ENCODE measurements at regions not wholly inside any gene's neighbourhood (a gene's known extent, or its start where the extent isn't known, plus 50 kb on each side); places are given as distances from the start of the nearest gene placed in this dataset.
"Not testable (repeated sequence)": the region's sequence is repeated elsewhere in the genome, so short reads cannot be mapped to it uniquely, and the experiment has no call there.

GRCh38 chr4:153079857-153080391, 124.3 kb upstream of the TRIM2 start:
- DNase-seq: no peak

GRCh38 chr4:153081006-153081580, 123.2 kb upstream of the TRIM2 start:
- DNase-seq: no peak

GRCh38 chr4:153081693-153082092, 122.5 kb upstream of the TRIM2 start:
- no peak for DNase-seq

DNA sequence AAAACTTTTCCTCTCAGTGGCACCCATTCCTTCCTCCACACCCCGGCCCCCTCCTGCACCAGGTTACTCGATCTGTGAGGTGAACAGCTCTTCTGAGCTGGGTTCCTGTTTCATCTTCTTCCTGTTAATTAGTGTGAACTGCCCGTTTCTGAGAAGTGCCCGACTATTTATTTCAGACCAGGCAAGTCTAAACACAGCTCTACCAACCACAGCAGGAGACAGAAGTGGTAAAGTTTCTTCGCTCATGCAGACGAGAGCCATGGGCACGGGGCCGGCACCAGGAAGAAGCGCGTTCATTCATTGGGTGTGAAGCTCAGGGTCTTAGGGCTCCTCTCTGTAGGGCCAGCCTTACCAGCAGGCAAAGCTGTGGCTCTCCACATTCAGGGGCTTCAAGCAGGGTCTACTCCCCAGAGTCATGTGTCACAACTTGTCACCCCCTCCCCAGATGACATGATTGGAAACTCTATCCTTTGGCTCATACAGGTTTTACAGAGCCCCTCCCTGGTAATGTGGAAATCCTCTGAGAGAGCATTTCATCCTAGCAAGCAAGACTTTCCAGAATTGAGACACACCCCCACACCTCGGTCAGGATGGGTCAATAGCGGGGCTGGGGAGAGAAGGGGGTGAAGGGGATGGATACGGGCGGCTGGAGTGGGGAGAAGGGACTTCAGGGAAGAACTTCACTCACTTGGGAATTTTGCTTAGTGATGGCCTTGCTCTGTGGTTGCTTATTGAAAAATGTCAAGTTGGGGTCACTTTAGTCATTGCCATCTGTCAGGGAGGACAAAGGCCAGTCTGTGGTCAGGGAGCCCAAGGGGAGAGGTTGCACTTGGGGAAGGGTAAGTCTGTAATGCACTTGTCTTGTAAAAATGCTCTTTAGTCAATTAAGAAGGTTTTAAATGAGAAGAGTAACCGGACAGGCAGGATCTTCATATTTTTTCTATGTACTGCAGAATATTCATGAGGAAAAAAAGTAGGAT, 121.6 kb upstream of the TRIM2 start:
- DNase-seq: no peak

GRCh38 chr4:153083447-153083947, 120.7 kb upstream of the TRIM2 start:
- peak; percentile 84 for DNase-seq

- DNase-seq: no peak
Measured at GRCh38 chr4:153084224-153084979, 119.8 kb upstream of the TRIM2 start.

GRCh38 chr4:153084980-153085630, 119.1 kb upstream of the TRIM2 start:
- DNase-seq: peak; percentile 37

DNA sequence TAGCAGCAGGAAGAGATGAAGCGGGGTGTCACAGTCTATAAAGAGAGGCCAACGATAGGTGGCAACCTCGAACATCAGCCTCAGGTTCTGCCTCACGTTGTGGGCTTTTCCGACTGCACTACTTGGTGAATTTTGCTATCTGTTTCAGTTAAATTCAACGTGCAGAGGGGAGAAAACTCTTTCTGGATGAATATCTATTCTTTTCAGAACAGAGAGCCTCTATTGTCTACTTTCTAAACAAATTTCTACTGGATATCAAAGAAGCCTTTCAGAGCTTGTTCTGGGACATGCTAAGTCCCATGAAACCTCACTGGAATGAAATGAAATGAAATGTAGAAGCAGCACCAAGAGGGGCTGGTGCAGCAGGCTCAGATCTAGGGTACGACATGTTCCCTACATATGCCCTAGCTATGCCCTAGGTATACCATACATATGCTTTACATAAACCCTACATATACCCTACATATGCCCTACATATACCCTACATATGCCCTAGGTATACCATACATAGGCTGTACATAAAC, 116.5 kb upstream of the TRIM2 start:
- DNase-seq: no peak

DNA sequence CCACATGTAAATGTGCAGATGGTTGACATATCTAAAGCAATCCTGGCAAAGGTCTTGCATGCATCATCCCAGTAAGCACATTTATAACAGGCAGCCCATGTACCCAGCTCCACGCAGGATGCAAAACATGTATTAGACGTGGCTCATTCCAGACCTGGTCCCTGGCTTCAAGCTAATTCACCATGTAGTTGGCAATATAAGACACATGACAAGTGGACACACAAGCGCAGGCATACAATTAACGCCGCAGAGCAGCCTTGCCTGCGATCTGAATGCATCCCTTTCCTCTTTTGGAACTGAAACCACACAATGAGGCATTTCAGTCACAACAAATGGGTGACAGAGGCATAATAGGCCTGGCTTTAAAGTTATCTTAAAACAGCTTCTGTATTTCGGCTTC, 114.5 kb upstream of the TRIM2 start:
- no peak for DNase-seq

DNA sequence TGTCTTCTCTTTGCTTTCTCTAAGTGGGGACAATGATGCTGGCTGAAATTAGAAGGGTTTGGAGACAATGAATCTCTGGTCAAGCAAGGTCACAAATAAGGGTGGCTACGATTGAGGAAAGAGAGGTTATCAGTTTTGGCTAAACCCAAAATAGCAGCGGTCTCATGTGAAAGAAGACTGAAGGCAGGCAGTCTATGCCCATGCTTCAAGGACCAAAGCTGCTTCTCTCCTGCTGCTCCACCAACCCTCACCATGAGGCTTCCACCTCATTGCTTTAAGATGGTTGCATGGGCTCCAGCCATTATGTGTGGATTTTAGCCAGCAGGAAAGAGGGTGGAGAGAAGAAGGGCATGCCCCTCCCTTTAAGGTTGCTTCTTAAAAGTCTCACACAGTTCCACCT, 114.1 kb upstream of the TRIM2 start:
- DNase-seq: no peak

DNA sequence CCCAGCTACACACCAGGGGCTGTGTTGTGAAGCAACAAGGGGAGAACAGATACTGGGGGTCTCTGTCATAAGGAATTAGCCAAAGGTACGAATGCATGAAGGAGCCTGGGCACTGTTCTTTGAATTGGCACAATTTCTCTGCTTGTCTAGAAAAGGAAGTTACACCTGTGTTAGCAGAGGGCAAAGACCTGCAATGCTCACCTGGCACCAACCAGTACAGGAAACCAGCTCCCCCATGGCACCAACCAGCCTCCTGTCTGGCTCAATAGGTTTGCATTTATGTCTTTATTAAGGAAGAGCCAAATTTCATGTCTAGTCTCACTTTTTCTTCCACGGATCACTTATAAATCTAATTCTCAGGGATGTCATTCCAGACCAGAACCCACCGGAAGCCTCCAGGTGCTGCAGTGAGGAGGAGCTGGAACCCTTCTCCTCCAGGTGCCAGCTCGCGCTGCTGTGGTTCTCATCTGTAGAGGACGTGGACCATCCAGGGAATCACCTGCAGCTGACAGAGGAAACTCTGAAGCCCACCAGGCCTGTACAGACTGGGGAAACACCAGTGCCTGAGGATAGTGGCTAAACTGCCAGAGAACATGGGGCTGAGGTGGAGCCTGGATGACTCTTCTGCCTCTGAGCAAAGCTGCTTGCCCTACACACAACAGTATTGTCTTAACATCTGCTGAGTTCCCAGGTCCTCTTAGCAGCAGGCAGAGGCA, 113.4 kb upstream of the TRIM2 start:
- no peak for DNase-seq

- no peak for DNase-seq
Measured at GRCh38 chr4:153093396-153093795, 110.8 kb upstream of the TRIM2 start.

DNA sequence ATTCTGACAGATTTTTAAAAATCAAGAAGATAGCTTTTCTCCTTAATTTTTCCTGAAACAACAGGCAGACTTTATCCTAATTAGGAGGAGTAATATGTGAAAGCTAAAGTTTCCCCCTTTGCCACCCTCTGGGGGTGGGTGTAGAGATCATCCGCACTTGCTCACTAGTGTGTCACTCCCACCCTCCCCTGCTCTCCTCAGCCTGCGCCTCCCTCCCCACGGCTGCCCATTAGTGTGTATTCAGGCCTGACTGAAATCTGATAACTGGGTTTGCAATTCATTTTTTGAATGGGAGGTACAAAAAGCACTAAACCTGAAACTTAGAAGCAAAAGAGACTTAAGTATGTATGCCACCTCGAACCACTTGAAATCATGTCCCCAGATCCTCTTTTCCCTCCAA, 110.4 kb upstream of the TRIM2 start:
- DNase-seq: no peak

GRCh38 chr4:153094435-153094834, 109.8 kb upstream of the TRIM2 start:
- no peak for DNase-seq

DNA sequence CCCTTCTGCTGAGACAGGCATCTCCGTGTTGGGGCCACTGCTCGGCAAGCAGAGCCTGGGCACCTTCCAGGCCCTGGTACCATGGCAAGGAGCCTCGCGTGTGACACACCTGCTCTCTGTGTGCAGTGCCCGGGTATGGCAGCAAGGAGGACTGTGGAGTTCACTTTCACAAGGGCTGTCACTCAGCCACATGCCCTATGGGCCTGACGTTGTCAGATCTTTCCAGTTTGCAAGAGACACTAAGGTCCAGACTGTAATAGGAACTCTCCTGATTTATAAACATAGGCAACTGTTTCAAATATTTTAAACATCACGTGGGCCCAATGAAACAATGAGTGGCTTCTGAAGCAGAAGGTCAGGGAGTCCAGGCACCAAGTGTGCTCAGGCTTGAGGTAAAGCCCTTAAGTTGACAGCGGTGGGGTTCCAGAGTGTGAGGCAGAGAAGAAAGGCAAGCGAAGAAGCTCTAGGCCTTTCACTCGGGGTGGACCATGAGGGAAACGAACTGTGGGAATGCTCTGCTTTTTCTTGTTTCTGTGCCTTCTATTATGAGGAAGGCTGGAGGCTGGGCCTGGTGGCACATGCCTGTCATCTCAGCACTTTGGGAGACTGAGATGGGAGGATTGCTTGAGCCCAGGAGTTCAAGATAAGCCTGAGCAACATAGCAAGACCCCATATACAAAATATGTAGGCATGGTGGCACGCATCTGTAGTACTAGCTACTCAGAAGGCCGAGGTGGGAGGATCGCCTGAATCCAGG, 108.6 kb upstream of the TRIM2 start:
- DNase-seq: no peak

- no peak for DNase-seq
Measured at GRCh38 chr4:153096344-153096743, 107.9 kb upstream of the TRIM2 start.

- no peak for DNase-seq
Measured at GRCh38 chr4:153098427-153098826, 105.8 kb upstream of the TRIM2 start.

DNA sequence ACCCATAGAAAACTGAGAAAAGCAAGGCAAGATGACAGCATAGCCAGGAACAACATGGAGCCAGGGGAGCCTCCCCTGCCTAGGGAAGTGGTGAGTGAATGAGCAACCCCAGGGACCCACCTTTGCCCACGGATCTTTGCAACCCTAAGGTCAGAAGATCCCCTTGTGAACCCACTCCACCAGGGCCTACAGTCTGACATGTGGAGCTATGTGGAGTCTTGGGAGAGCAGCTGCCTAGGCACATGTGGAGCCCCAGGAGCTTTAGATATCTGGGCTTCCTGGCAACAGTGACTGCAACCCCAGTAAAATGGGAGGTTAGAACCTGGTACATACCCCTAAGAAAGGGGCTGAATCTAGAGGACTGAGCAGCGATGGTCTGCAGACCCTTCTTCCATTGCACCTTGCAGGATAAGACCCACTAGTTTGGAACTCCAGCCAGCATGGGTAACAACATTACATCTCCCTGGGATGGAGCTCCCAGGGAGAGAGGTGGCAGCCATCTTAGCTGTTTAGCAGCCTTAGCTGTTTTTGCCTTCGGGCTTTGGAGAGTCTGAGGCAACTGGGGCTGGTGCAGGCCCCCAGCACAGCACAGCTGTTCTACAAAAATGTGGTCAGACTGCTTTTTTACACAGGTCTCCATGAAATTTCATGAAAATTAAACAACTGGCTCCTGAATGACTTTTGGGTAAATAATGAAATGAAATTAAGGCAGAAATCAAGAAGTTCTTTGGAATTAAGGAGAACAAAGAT, 104.7 kb upstream of the TRIM2 start:
- no peak for DNase-seq

- DNase-seq: not testable (repeated sequence)
Measured at GRCh38 chr4:153106736-153107135, 97.5 kb upstream of the TRIM2 start.

- DNase-seq: no peak
Measured at GRCh38 chr4:153107246-153107645, 97.0 kb upstream of the TRIM2 start.
